ENCODE measurements at regions not wholly inside any gene's neighbourhood (a gene's known extent, or its start where the extent isn't known, plus 50 kb on each side); places are given as distances from the start of the nearest gene placed in this dataset.

- H4K20me1 ChIP-seq (ENCODE audit: insufficient read depth, low read length): no peaks in the 10 kb centered on the region
- no peak overlapping the region for H3K4me3 ChIP-seq (ENCODE audit: low read depth, low read length, poor library complexity, severe bottlenecking)
- H3K4me1 ChIP-seq (ENCODE audit: insufficient read depth, low read length, poor library complexity, severe bottlenecking): no peaks in the 10 kb centered on the region
- no peak overlapping the region for H3K4me2 ChIP-seq (ENCODE audit: low read length)
- no peak overlapping the region for H3K27ac ChIP-seq (ENCODE audit: low read depth, low read length, poor library complexity, severe bottlenecking)
- intact Hi-C loops (cut with micrococcal nuclease; ENCODE audit: unreplicated experiment): no loop called here
- H3K9me2 ChIP-seq (ENCODE audit: insufficient read depth, low read length): no peaks in the 10 kb centered on the region
- TF ChIP-seq EZH2phosphoT487 (IDR thresholded peaks at IDR 0.05; ENCODE audit: borderline replicate concordance, low read depth, low read length): no peak
- TF ChIP-seq CTCF (conservative IDR thresholded peaks at IDR 0.05; ENCODE audit: low read length): no peak
- no peaks in the 10 kb centered on the region for H3K9me3 ChIP-seq (ENCODE audit: low read length)
- ChIA-PET CTCF (ENCODE audit: unreplicated experiment) (no interaction called here), POLR2A (no interaction called here)
- no peaks in the 10 kb centered on the region for H3K79me2 ChIP-seq (ENCODE audit: insufficient read depth, low read depth, low read length)
- no peak for DNase-seq (ENCODE audit: low spot score)
- no peak overlapping the region for H2AFZ ChIP-seq (ENCODE audit: low read length)
- no TSS peak for BruUV-seq (replicated peaks)
- H3K36me3 ChIP-seq (ENCODE audit: insufficient read depth, low read length): no peaks in the 10 kb centered on the region
These were observed 722.1 kb upstream of the DPPA4 start for GRCh38 chr3:110059431-110059830.

- no peaks in the 10 kb centered on the region for H3K36me3 ChIP-seq (ENCODE audit: insufficient read depth, low read length)
- H3K4me3 ChIP-seq (ENCODE audit: low read depth, low read length, poor library complexity, severe bottlenecking): no peak overlapping the region
- H3K27ac ChIP-seq (ENCODE audit: low read depth, low read length, poor library complexity, severe bottlenecking): no peak overlapping the region
- BruUV-seq (replicated peaks): no TSS peak
- no peak for TF ChIP-seq EZH2phosphoT487 (IDR thresholded peaks at IDR 0.05; ENCODE audit: borderline replicate concordance, low read depth, low read length)
- no peak for TF ChIP-seq CTCF (conservative IDR thresholded peaks at IDR 0.05; ENCODE audit: low read length)
- ChIA-PET CTCF (ENCODE audit: unreplicated experiment) (no interaction called here), POLR2A (no interaction called here)
- intact Hi-C loops (cut with micrococcal nuclease; ENCODE audit: unreplicated experiment): no loop called here
- no peaks in the 10 kb centered on the region for H3K9me2 ChIP-seq (ENCODE audit: insufficient read depth, low read length)
- no peak overlapping the region for H3K4me2 ChIP-seq (ENCODE audit: low read length)
- no peaks in the 10 kb centered on the region for H4K20me1 ChIP-seq (ENCODE audit: insufficient read depth, low read length)
- no peak for DNase-seq (ENCODE audit: low spot score)
- no peaks in the 10 kb centered on the region for H3K4me1 ChIP-seq (ENCODE audit: insufficient read depth, low read length, poor library complexity, severe bottlenecking)
- H3K9me3 ChIP-seq (ENCODE audit: low read length): no peaks in the 10 kb centered on the region
- no peaks in the 10 kb centered on the region for H3K79me2 ChIP-seq (ENCODE audit: insufficient read depth, low read depth, low read length)
- H2AFZ ChIP-seq (ENCODE audit: low read length): no peak overlapping the region
These were observed 725.4 kb upstream of the DPPA4 start for GRCh38 chr3:110062716-110063115.

DNA sequence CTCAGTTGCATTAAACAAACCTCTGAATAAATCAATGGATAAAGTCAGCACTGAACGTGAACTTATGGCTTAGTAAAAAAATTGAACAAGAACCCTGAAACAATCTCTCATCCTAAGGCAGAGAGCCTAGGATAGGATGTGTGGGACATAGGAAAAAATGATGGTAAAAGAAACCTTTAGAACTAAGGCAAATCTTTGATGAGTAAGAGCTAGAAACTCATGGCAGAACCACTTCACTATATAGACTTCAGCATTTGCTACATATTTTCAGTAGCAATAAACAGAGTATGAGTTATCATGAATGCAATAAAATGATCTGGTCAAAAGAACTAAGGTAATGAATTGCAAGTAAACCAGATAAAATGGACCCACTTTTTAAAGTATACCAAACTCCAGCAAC, 725.8 kb upstream of the DPPA4 start:
- H3K4me3 ChIP-seq (ENCODE audit: low read depth, low read length, poor library complexity, severe bottlenecking): no peak overlapping the region
- DNase-seq (ENCODE audit: low spot score): no peak
- no peaks in the 10 kb centered on the region for H3K36me3 ChIP-seq (ENCODE audit: insufficient read depth, low read length)
- no peaks in the 10 kb centered on the region for H4K20me1 ChIP-seq (ENCODE audit: insufficient read depth, low read length)
- CTCF ChIA-PET (ENCODE audit: unreplicated experiment): no interaction called here
- no peaks in the 10 kb centered on the region for H3K9me3 ChIP-seq (ENCODE audit: low read length)
- intact Hi-C loops (cut with micrococcal nuclease; ENCODE audit: unreplicated experiment): no loop called here
- TF ChIP-seq EZH2phosphoT487 (IDR thresholded peaks at IDR 0.05; ENCODE audit: borderline replicate concordance, low read depth, low read length): no peak
- TF ChIP-seq CTCF (conservative IDR thresholded peaks at IDR 0.05; ENCODE audit: low read length): no peak
- H3K9me2 ChIP-seq (ENCODE audit: insufficient read depth, low read length): no peaks in the 10 kb centered on the region
- H3K4me1 ChIP-seq (ENCODE audit: insufficient read depth, low read length, poor library complexity, severe bottlenecking): no peaks in the 10 kb centered on the region
- no peaks in the 10 kb centered on the region for H3K79me2 ChIP-seq (ENCODE audit: insufficient read depth, low read depth, low read length)
- H3K27ac ChIP-seq (ENCODE audit: low read depth, low read length, poor library complexity, severe bottlenecking): no peak overlapping the region
- H2AFZ ChIP-seq (ENCODE audit: low read length): no peak overlapping the region
- no TSS peak for BruUV-seq (replicated peaks)
- H3K4me2 ChIP-seq (ENCODE audit: low read length): no peak overlapping the region
- POLR2A ChIA-PET: no interaction called here
